ENCODE measurements at regions not wholly inside any gene's neighbourhood (a gene's known extent, or its start where the extent isn't known, plus 50 kb on each side); places are given as distances from the start of the nearest gene placed in this dataset.
A peak's percentile ranks its signal among the peaks of the same experiment; 100 is the strongest.

- peak; percentile 48 for DNase-seq (ENCODE audit: low spot score)
These were observed 214.4 kb upstream of the GPR26 start for GRCh38 chr10:123451618-123452245.

GRCh38 chr10:123454987-123455386, 211.2 kb upstream of the GPR26 start:
- DNase-seq (ENCODE audit: low spot score): no peak

- DNase-seq (ENCODE audit: low spot score): no peak
These were observed 210.3 kb upstream of the GPR26 start for GRCh38 chr10:123455861-123456260.

- DNase-seq (ENCODE audit: low spot score): no peak
These were observed 207.2 kb upstream of the GPR26 start for GRCh38 chr10:123458933-123459332.

GRCh38 chr10:123459371-123460091, 206.6 kb upstream of the GPR26 start:
- DNase-seq (ENCODE audit: low spot score): no peak

GRCh38 chr10:123462246-123462645, 203.9 kb upstream of the GPR26 start:
- no peak for DNase-seq (ENCODE audit: low spot score)

GRCh38 chr10:123462756-123463155, 203.4 kb upstream of the GPR26 start:
- DNase-seq (ENCODE audit: low spot score): peak; percentile 28

- no peak for DNase-seq (ENCODE audit: low spot score)
These were observed 203.0 kb upstream of the GPR26 start for GRCh38 chr10:123463181-123463580.

GRCh38 chr10:123463698-123464097, 202.5 kb upstream of the GPR26 start:
- no peak for DNase-seq (ENCODE audit: low spot score)

GRCh38 chr10:123464430-123465323, 201.5 kb upstream of the GPR26 start:
- no peak for DNase-seq (ENCODE audit: low spot score)

GRCh38 chr10:123470336-123470921, 195.7 kb upstream of the GPR26 start:
- DNase-seq (ENCODE audit: low spot score): no peak

GRCh38 chr10:123471811-123472210, 194.3 kb upstream of the GPR26 start:
- DNase-seq (ENCODE audit: low spot score): no peak

- DNase-seq (ENCODE audit: low spot score): peak; percentile 84
These were observed 193.5 kb upstream of the GPR26 start for GRCh38 chr10:123472606-123473005.

- no peak for DNase-seq (ENCODE audit: low spot score)
These were observed 191.5 kb upstream of the GPR26 start for GRCh38 chr10:123474700-123475099.

GRCh38 chr10:123475466-123475865, 190.7 kb upstream of the GPR26 start:
- no peak for DNase-seq (ENCODE audit: low spot score)

- DNase-seq (ENCODE audit: low spot score): no peak
These were observed 188.0 kb upstream of the GPR26 start for GRCh38 chr10:123478116-123478515.

- DNase-seq (ENCODE audit: low spot score): no peak
These were observed 186.5 kb upstream of the GPR26 start for GRCh38 chr10:123479640-123480039.

GRCh38 chr10:123480344-123480743, 185.8 kb upstream of the GPR26 start:
- DNase-seq (ENCODE audit: low spot score): no peak

GRCh38 chr10:123480845-123481244, 185.3 kb upstream of the GPR26 start:
- DNase-seq (ENCODE audit: low spot score): no peak

- no peak for DNase-seq (ENCODE audit: low spot score)
These were observed 181.4 kb upstream of the GPR26 start for GRCh38 chr10:123484722-123485121.

- no peak for DNase-seq (ENCODE audit: low spot score)
These were observed 180.7 kb upstream of the GPR26 start for GRCh38 chr10:123485341-123485960.

- DNase-seq (ENCODE audit: low spot score): no peak
These were observed 177.7 kb upstream of the GPR26 start for GRCh38 chr10:123488436-123488835.

Measured in SK-N-DZ (cell line).